IMR-90 (cell line): ENCODE measurements at regions not wholly inside any gene's neighbourhood (a gene's known extent, or its start where the extent isn't known, plus 50 kb on each side); places are given as distances from the start of the nearest gene placed in this dataset.
"Not testable (repeated sequence)": the region's sequence is repeated elsewhere in the genome, so short reads cannot be mapped to it uniquely, and the experiment has no call there.

Source experiments
- ATAC-seq: fragments of 200-7000 bp; cut with Tn5 transposase; 2 replicates; pipeline ENCODE4 v1.9.1; 2020; ENCODE audit warnings: low read depth, mild to moderate bottlenecking, moderate library complexity
- BruUV-seq: library from RNA; stranded (reverse); fragments of 400-500 nt; replicated peaks from 2 replicates; lab custom pipeline; 2021; lab: Mats Ljungman, UMichigan
- CTCF ChIA-PET: fragments of 300-600 bp; formaldehyde crosslinking; extraction: SDS; loops from one replicate; lab custom pipeline; 2021; ENCODE audit warnings: antibody characterized with exemption; lab: Yijun Ruan, JAX
- POLR2A ChIA-PET: fragments of 300-600 bp; sonication (Branson Sonifier 250); formaldehyde crosslinking; loops from one replicate; lab custom pipeline; 2022; ENCODE audit warnings: antibody characterized with exemption; ENCODE audit not compliant: unreplicated experiment; lab: Charles Lee
- DNase-seq: peaks from one replicate; pipeline ENCODE4 v3.0.0; 2013
- H2AFZ ChIP-seq: replicated peaks from 2 replicates; pipeline ENCODE3; 2013; ENCODE audit warnings: low read length, mild to moderate bottlenecking; ENCODE audit not compliant: poor library complexity
- H2AK5ac ChIP-seq: 2 replicates; pipeline ENCODE4 v1.6.1; 2013; ENCODE audit warnings: low read depth, low read length, inconsistent platforms
- H2AK9ac ChIP-seq: replicated peaks from 2 replicates; pipeline ENCODE3; 2013; ENCODE audit warnings: mild to moderate bottlenecking, low read depth, low read length, moderate library complexity; ENCODE audit not compliant: poor library complexity
- H2BK120ac ChIP-seq: 2 replicates; pipeline ENCODE4 v1.6.1; 2013; ENCODE audit warnings: low read depth, low read length, inconsistent platforms
- H2BK15ac ChIP-seq: 3 replicates; pipeline ENCODE4 v1.6.1; 2013; ENCODE audit warnings: low read depth, low read length, inconsistent platforms
- H2BK20ac ChIP-seq: 2 replicates; pipeline ENCODE4 v1.6.1; 2013; ENCODE audit warnings: low read depth, mild to moderate bottlenecking, inconsistent platforms, low read length, moderate library complexity
- H2BK5ac ChIP-seq: 2 replicates; pipeline ENCODE4 v1.6.1; 2013; ENCODE audit warnings: mild to moderate bottlenecking, low read depth, low read length, inconsistent platforms; ENCODE audit not compliant: poor library complexity, severe bottlenecking
- H3K14ac ChIP-seq: replicated peaks from 2 replicates; pipeline ENCODE4 v1.6.1; 2013; ENCODE audit warnings: low read depth, low read length, inconsistent platforms
- H3K18ac ChIP-seq: 2 replicates; pipeline ENCODE4 v1.6.1; 2013; ENCODE audit warnings: low read depth, low read length, control low read depth
- H3K23ac ChIP-seq: 2 replicates; pipeline ENCODE4 v1.6.1; 2013; ENCODE audit warnings: low read depth, low read length, inconsistent platforms
- H3K27ac ChIP-seq: 2 replicates; pipeline ENCODE4 v1.5.1; 2013; ENCODE audit warnings: mild to moderate bottlenecking, control low read depth, low read length; ENCODE audit not compliant: insufficient read depth
- H3K27me3 ChIP-seq: 2 replicates; pipeline ENCODE4 v1.6.1; 2013; ENCODE audit warnings: low read length; ENCODE audit not compliant: control insufficient read depth, insufficient read depth
- H3K36me3 ChIP-seq: 2 replicates; pipeline ENCODE4 v1.6.1; 2013; ENCODE audit warnings: low read length, mixed read lengths; ENCODE audit not compliant: control insufficient read depth, insufficient read depth
- H3K4ac ChIP-seq: 2 replicates; pipeline ENCODE4 v1.6.1; 2013; ENCODE audit warnings: low read depth, low read length, inconsistent platforms
- H3K4me1 ChIP-seq: 2 replicates; pipeline ENCODE4 v1.6.1; 2013; ENCODE audit warnings: low read length, mixed read lengths; ENCODE audit not compliant: control insufficient read depth, insufficient read depth
- H3K4me2 ChIP-seq: 2 replicates; pipeline ENCODE4 v1.6.1; 2013; ENCODE audit warnings: low read depth, mild to moderate bottlenecking, control low read depth, low read length, moderate library complexity
- H3K4me3 ChIP-seq: 2 replicates; pipeline ENCODE4 v1.5.1; 2013; ENCODE audit warnings: low read depth, mild to moderate bottlenecking, control low read depth, low read length, moderate library complexity; ENCODE audit not compliant: insufficient read depth
- H3K56ac ChIP-seq: 2 replicates; pipeline ENCODE4 v1.6.1; 2013; ENCODE audit warnings: low read length, inconsistent platforms; ENCODE audit not compliant: insufficient read depth; ENCODE audit errors: extremely low read depth
- H3K79me1 ChIP-seq, 2 experiments: 2 replicates each; pipeline ENCODE4 v1.6.1; 2013; ENCODE audit warnings: low read length in 2 of 2, inconsistent platforms in 1 of 2, low read depth in 1 of 2
- H3K9ac ChIP-seq: 2 replicates; pipeline ENCODE4 v1.6.1; 2013; ENCODE audit warnings: low read depth, low read length, control low read depth
- H3K9me1 ChIP-seq: 2 replicates; pipeline ENCODE4 v1.6.1; 2013; ENCODE audit warnings: low read length, inconsistent platforms; ENCODE audit not compliant: insufficient read depth
- H3K9me3 ChIP-seq: 2 replicates; pipeline ENCODE4 v1.6.1; 2013; ENCODE audit warnings: low read length; ENCODE audit not compliant: control insufficient read depth, insufficient read depth
- H4K20me1 ChIP-seq: 2 replicates; pipeline ENCODE4 v1.6.1; 2013; ENCODE audit warnings: low read length, inconsistent platforms; ENCODE audit not compliant: insufficient read depth
- H4K5ac ChIP-seq: 2 replicates; pipeline ENCODE4 v1.6.1; 2013; ENCODE audit warnings: mild to moderate bottlenecking, low read depth, low read length, control low read depth
- H4K8ac ChIP-seq, 2 experiments: 2 replicates each; pipeline ENCODE4 v1.6.1; 2013; ENCODE audit warnings: low read depth in 2 of 2, low read length in 2 of 2, control low read depth in 1 of 2, inconsistent platforms in 1 of 2
- H4K91ac ChIP-seq: 2 replicates; pipeline ENCODE4 v1.6.1; 2013; ENCODE audit warnings: low read depth, low read length, inconsistent platforms; ENCODE audit not compliant: insufficient read depth
- WGBS, 2 experiments: methylation state at CpG; one replicate each; pipeline versions ENCODE4 v1.1.5 to v1.1.7; 2013; ENCODE audit warnings: missing lambda C conversion rate in 2 of 2; ENCODE audit not compliant: insufficient read length in 1 of 2; ENCODE audit errors: extremely low coverage in 2 of 2; 5-methylcytosine and 5-hydroxymethylcytosine counted together
- dilution Hi-C: fragments of 300-500 bp; cut with HindIII; formaldehyde crosslinking; loops from one replicate; pipeline ENCODE4 v1.14.3; 2018; ENCODE audit warnings: low sequenced_read_pairs; ENCODE audit not compliant: unreplicated experiment
- in situ Hi-C: fragments of 300-500 bp; cut with MboI; formaldehyde crosslinking; loops from 3 replicates; pipeline ENCODE4 v1.14.3; 2019; ENCODE audit warnings: low sequenced_read_pairs, inconsistent platforms, mixed read lengths
- intact Hi-C: fragments of 100-400 bp; cut with micrococcal nuclease; formaldehyde crosslinking; loops from 2 replicates; pipeline ENCODE4 v1.10.0; 2022

DNA sequence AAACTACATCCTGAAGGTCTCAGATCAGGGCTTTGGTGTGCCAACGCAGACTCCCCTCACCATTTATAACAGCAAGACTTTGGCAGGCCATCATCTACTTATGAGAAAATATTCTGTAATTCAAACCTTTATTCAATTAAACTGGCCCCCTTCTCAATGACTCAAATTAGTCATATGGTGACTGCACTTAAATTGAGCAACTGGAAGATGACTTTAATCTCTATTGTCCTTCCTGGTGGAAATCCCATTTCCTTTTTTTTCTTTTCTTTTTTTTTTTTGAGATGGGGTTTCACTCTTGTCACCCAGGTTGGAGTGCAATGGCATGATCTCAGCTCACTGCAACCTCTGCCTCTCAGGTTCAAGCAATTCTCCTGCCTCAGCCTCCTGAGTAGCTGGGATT lies 163.4 kb downstream of the SLC24A2 start:
- no CpG with 5 or more reads among the region's 1 CpG for WGBS, 2 experiments
- BruUV-seq, H3K9ac ChIP-seq, H4K91ac ChIP-seq, H2BK5ac ChIP-seq, H2AK5ac ChIP-seq, H3K18ac ChIP-seq, H2BK20ac ChIP-seq, H3K14ac ChIP-seq, H2BK120ac ChIP-seq, H2AK9ac ChIP-seq, H2BK15ac ChIP-seq, H4K5ac ChIP-seq, ATAC-seq, DNase-seq, H4K20me1 ChIP-seq, H3K4me3 ChIP-seq, H3K27ac ChIP-seq, H2AFZ ChIP-seq, H4K8ac ChIP-seq, H3K9me3 ChIP-seq, H3K36me3 ChIP-seq, intact Hi-C loops, H3K79me1 ChIP-seq, H3K4ac ChIP-seq, H3K4me1 ChIP-seq, POLR2A ChIA-PET, H3K4me2 ChIP-seq, in situ Hi-C loops, H3K56ac ChIP-seq, CTCF ChIA-PET, H3K23ac ChIP-seq, H3K9me1 ChIP-seq, dilution Hi-C loops, H3K27me3 ChIP-seq: not testable (repeated sequence)
